Globus pallidus (tissue), 1 donor: ENCODE measurements at regions not wholly inside any gene's neighbourhood (a gene's known extent, or its start where the extent isn't known, plus 50 kb on each side); places are given as distances from the start of the nearest gene placed in this dataset.
A peak's percentile ranks its signal among the peaks of the same experiment; 100 is the strongest.

ENCODE experiments used
- DNase-seq: peaks from one replicate; pipeline ENCODE4 v3.0.0-alpha.2; 2015; ENCODE audit warnings: low spot score

- no peak for DNase-seq
Observed at GRCh38 chr4:81946996-81947395, 426.8 kb downstream of the HNRNPD start.

GRCh38 chr4:81930506-81931238 is 443.1 kb downstream of the HNRNPD start:
- DNase-seq: no peak

- no peak for DNase-seq
Observed at GRCh38 chr4:81923140-81923539, 450.7 kb downstream of the HNRNPD start.

GRCh38 chr4:81922313-81922712 is 450.6 kb upstream of the RASGEF1B start:
- no peak for DNase-seq

- no peak for DNase-seq
Observed at GRCh38 chr4:81921751-81922159, 450.0 kb upstream of the RASGEF1B start.

GRCh38 chr4:81919810-81920209 is 448.1 kb upstream of the RASGEF1B start:
- no peak for DNase-seq

GRCh38 chr4:81919223-81919622 is 447.5 kb upstream of the RASGEF1B start:
- DNase-seq: no peak

GRCh38 chr4:81915430-81915829 is 443.7 kb upstream of the RASGEF1B start:
- no peak for DNase-seq

GRCh38 chr4:81914623-81915022 is 442.9 kb upstream of the RASGEF1B start:
- DNase-seq: no peak

GRCh38 chr4:81913427-81913879 is 441.7 kb upstream of the RASGEF1B start:
- DNase-seq: peak; percentile 23

- DNase-seq: no peak
Observed at GRCh38 chr4:81912376-81913030, 440.8 kb upstream of the RASGEF1B start.

- no peak for DNase-seq
Observed at GRCh38 chr4:81906905-81907304, 435.2 kb upstream of the RASGEF1B start.

- DNase-seq: no peak
Observed at GRCh38 chr4:81905971-81906370, 434.3 kb upstream of the RASGEF1B start.

GRCh38 chr4:81904121-81904520 is 432.4 kb upstream of the RASGEF1B start:
- DNase-seq: no peak

- DNase-seq: no peak
Observed at GRCh38 chr4:81903212-81903611, 431.5 kb upstream of the RASGEF1B start.

GRCh38 chr4:81898862-81899504 is 427.3 kb upstream of the RASGEF1B start:
- DNase-seq: peak; percentile 15

- no peak for DNase-seq
Observed at GRCh38 chr4:81896936-81897335, 425.2 kb upstream of the RASGEF1B start.

- no peak for DNase-seq
Observed at GRCh38 chr4:81891005-81891996, 419.6 kb upstream of the RASGEF1B start.

GRCh38 chr4:81884986-81885385 is 413.3 kb upstream of the RASGEF1B start:
- no peak for DNase-seq

GRCh38 chr4:81883530-81884450 is 412.1 kb upstream of the RASGEF1B start:
- no peak for DNase-seq

GRCh38 chr4:81883004-81883403 is 411.3 kb upstream of the RASGEF1B start:
- no peak for DNase-seq
